Skeletal muscle satellite cell (primary cell): ENCODE measurements at regions not wholly inside any gene's neighbourhood (a gene's known extent, or its start where the extent isn't known, plus 50 kb on each side); places are given as distances from the start of the nearest gene placed in this dataset.
"Not testable (repeated sequence)": the region's sequence is repeated elsewhere in the genome, so short reads cannot be mapped to it uniquely, and the experiment has no call there.

Experiments used
- H3K27me3 ChIP-seq: 2 replicates; pipeline ENCODE4 v1.7.0; 2013; ENCODE audit warnings: low read length; ENCODE audit not compliant: control insufficient read depth, insufficient read depth
- H3K36me3 ChIP-seq: 2 replicates; pipeline ENCODE4 v1.7.0; 2013; ENCODE audit warnings: mild to moderate bottlenecking, control low read depth, low read length; ENCODE audit not compliant: insufficient read depth
- H3K4me1 ChIP-seq: 2 replicates; pipeline ENCODE4 v1.7.0; 2013; ENCODE audit warnings: low read length; ENCODE audit not compliant: control insufficient read depth, insufficient read depth
- H3K4me2 ChIP-seq: 2 replicates; pipeline ENCODE4 v1.7.0; 2013; ENCODE audit warnings: mild to moderate bottlenecking, low read length
- H3K4me3 ChIP-seq: 2 replicates; pipeline ENCODE4 v1.7.0; 2013; ENCODE audit warnings: low read length
- H3K9ac ChIP-seq: 2 replicates; pipeline ENCODE4 v1.7.0; 2013; ENCODE audit warnings: mild to moderate bottlenecking, low read depth, low read length, moderate library complexity
- H3K9me3 ChIP-seq: replicated peaks from 2 replicates; pipeline ENCODE4 v1.7.0; 2013; ENCODE audit warnings: mild to moderate bottlenecking, control low read depth, low read length

- H3K9ac ChIP-seq, H3K4me1 ChIP-seq, H3K9me3 ChIP-seq, H3K36me3 ChIP-seq, H3K27me3 ChIP-seq, H3K4me2 ChIP-seq, H3K4me3 ChIP-seq: not testable (repeated sequence)
Observed at GRCh38 chr2:87423796-87424762, 323.8 kb upstream of the PLGLB2 start.

DNA sequence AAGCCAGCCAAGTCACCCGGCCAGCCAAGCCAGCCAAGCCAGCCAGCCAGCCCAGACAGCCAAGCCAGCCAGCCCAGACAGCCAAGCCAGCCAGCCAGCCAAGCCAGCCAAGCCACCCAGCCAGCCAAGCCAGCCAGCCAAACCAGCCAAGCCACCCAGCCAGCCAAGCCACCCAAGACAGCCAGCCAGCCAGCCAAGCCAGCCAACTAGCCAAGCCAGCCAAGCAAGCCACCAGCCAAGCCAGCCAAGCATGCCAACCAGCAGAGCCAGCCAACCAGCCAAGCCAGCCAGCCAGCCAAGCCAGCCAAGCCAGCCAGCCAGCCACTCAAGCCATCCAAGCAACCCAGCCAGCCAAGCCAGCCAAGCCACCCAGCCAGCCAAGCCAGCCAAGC, 323.1 kb upstream of the PLGLB2 start:
- H3K4me2 ChIP-seq, H3K9me3 ChIP-seq, H3K4me3 ChIP-seq, H3K9ac ChIP-seq, H3K27me3 ChIP-seq, H3K4me1 ChIP-seq, H3K36me3 ChIP-seq: not testable (repeated sequence)

GRCh38 chr2:87425191-87425590, 322.7 kb upstream of the PLGLB2 start:
- H3K9ac ChIP-seq, H3K4me3 ChIP-seq, H3K27me3 ChIP-seq, H3K36me3 ChIP-seq, H3K9me3 ChIP-seq, H3K4me1 ChIP-seq, H3K4me2 ChIP-seq: not testable (repeated sequence)

DNA sequence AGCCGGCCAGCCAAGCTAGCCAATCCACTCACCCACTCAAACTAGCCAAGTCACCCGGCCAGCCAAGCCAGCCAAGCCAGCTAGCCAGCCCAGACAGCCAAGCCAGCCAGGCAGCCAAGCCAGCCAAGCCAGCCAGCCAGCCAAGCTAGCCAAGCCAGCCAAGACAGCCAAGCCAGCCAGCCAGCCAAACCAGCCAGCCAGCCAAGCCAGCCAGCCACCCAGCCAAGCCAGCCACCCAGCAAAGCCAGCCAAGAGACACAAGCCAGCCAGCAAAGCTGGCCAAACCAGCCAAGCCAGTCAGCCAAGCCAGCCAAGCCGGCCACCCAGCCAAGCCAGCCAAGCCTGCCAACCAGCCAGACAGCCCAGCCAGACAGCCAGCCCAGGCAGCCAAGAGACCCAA, 322.2 kb upstream of the PLGLB2 start:
- H3K4me3 ChIP-seq, H3K36me3 ChIP-seq, H3K4me2 ChIP-seq, H3K4me1 ChIP-seq, H3K9me3 ChIP-seq, H3K9ac ChIP-seq, H3K27me3 ChIP-seq: not testable (repeated sequence)

DNA sequence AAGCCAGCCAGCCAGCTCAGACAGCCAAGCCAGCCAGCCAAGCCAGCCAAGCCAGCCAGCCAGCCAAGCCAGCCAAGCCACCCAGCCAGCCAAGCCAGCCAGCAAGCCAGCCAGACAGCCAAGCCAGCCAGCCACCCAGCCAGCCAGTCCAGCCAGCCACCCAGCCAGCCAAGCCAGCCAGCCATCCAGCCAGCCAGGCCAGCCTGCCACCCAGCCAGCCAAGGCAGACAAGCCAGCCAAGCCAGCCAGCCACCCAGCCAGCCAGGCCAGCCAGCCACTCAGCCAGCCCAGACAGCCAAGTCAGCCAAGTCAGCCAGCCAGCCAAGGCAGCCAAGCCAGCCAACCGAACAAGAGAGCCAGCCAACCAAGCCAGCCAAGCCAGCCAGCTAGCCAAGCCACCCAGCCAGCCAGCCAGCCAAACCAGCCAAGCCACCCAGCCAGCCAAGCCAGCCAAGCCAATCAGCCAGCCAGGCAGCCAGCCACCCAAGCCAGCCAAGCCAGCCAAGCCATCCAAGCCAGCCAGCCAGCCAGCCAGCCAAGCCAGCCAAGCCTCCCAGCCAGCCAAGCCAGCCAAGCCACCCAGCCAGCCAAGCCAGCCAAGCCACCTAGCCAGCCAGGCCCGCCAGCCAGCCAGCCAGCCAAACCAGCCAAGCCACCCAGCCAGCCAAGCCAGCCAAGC, 319.3 kb upstream of the PLGLB2 start:
- H3K9ac ChIP-seq, H3K9me3 ChIP-seq, H3K36me3 ChIP-seq, H3K27me3 ChIP-seq, H3K4me3 ChIP-seq, H3K4me2 ChIP-seq, H3K4me1 ChIP-seq: not testable (repeated sequence)

DNA sequence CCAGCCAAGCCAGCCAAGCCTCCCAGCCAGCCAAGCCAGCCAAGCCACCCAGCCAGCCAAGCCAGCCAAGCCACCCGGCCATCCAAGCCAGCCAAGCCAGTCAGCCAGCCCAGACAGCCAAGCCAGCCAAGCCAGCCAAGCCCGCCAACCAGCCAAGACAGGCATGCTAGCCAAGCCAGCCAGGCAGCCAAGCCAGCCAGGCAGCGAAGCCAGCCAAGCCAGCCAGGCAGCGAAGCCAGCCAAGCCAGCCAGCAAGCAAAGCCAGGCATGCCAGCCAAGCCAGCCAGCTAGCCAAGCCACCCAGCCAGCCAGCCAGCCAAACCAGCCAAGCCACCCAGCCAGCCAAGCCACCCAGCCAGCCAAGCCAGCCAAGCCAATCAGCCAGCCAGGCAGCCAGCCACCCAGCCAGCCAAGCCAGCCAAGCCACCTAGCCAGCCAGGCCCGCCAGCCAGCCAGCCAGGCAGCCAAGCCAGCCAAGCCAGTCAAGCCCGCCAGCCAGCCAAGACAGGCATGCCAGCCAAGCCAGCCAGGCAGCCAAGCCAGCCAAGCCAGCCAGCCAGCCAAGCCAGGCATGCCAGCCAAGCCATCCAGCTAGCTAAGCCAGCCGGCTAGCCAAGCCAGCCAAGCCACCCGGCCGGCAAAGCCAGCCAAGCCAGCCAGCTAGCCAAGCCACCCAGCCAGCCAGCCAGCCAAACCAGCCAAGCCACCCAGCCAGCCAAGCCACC, 318.5 kb upstream of the PLGLB2 start:
- not testable (repeated sequence) for H3K9me3 ChIP-seq, H3K27me3 ChIP-seq, H3K36me3 ChIP-seq, H3K4me2 ChIP-seq, H3K4me1 ChIP-seq, H3K4me3 ChIP-seq, H3K9ac ChIP-seq

DNA sequence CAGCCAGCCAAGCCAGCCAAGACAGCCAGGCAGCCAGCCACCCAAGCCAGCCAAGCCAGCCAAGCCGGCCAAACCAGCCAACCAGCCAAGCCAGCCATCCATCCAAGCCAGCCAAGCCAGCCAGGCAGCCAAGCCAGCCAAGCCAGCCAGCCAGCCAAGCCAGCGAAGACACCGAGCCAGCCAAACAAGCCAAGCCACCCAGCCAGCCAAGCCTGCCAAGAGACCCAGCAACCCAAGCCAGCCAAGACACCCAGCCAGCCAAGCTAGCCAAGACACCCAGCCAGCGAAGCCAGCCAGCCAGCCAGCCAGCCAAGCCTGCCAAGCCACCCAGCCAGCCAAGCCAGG, 318.0 kb upstream of the PLGLB2 start:
- not testable (repeated sequence) for H3K4me1 ChIP-seq, H3K9me3 ChIP-seq, H3K9ac ChIP-seq, H3K4me3 ChIP-seq, H3K36me3 ChIP-seq, H3K4me2 ChIP-seq, H3K27me3 ChIP-seq

- not testable (repeated sequence) for H3K4me2 ChIP-seq, H3K9ac ChIP-seq, H3K27me3 ChIP-seq, H3K9me3 ChIP-seq, H3K4me3 ChIP-seq, H3K36me3 ChIP-seq, H3K4me1 ChIP-seq
Observed at GRCh38 chr2:87431051-87431450, 316.8 kb upstream of the PLGLB2 start.

GRCh38 chr2:87432711-87433453, 315.0 kb upstream of the PLGLB2 start:
- H3K4me1 ChIP-seq, H3K36me3 ChIP-seq, H3K9ac ChIP-seq, H3K27me3 ChIP-seq, H3K4me2 ChIP-seq, H3K4me3 ChIP-seq, H3K9me3 ChIP-seq: not testable (repeated sequence)

- not testable (repeated sequence) for H3K27me3 ChIP-seq, H3K9ac ChIP-seq, H3K36me3 ChIP-seq, H3K4me1 ChIP-seq, H3K9me3 ChIP-seq, H3K4me3 ChIP-seq, H3K4me2 ChIP-seq
Observed at GRCh38 chr2:87436007-87436406, 311.9 kb upstream of the PLGLB2 start.

- H3K9ac ChIP-seq, H3K9me3 ChIP-seq, H3K4me3 ChIP-seq, H3K4me2 ChIP-seq, H3K27me3 ChIP-seq, H3K4me1 ChIP-seq, H3K36me3 ChIP-seq: not testable (repeated sequence)
Observed at GRCh38 chr2:87437701-87438260, 310.1 kb upstream of the PLGLB2 start.
